Middle frontal gyrus (tissue), 1 donor: ENCODE measurements at regions not wholly inside any gene's neighbourhood (a gene's known extent, or its start where the extent isn't known, plus 50 kb on each side); places are given as distances from the start of the nearest gene placed in this dataset.
"Not testable (repeated sequence)": the region's sequence is repeated elsewhere in the genome, so short reads cannot be mapped to it uniquely, and the experiment has no call there.

Experiments used
- DNase-seq: peaks from one replicate; pipeline ENCODE4 v3.0.0-alpha.2; 2015; ENCODE audit warnings: low spot score; ENCODE audit errors: extremely low spot score

- no peak for DNase-seq
These were observed 278.9 kb upstream of the XYLT1 start for GRCh38 chr16:17749706-17750105.

GRCh38 chr16:17748044-17748719, 277.4 kb upstream of the XYLT1 start:
- DNase-seq, result no peak

- no peak for DNase-seq
These were observed 276.5 kb upstream of the XYLT1 start for GRCh38 chr16:17747081-17747756.

GRCh38 chr16:17744921-17745572, 274.3 kb upstream of the XYLT1 start:
- no peak for DNase-seq

GRCh38 chr16:17743578-17743977, 272.8 kb upstream of the XYLT1 start:
- no peak for DNase-seq

GRCh38 chr16:17743158-17743557, 272.4 kb upstream of the XYLT1 start:
- DNase-seq, result no peak

GRCh38 chr16:17735099-17735498, 264.3 kb upstream of the XYLT1 start:
- not testable (repeated sequence) for DNase-seq

GRCh38 chr16:17729820-17730219, 259.1 kb upstream of the XYLT1 start:
- no peak for DNase-seq

- no peak for DNase-seq
These were observed 257.4 kb upstream of the XYLT1 start for GRCh38 chr16:17728196-17728595.

- no peak for DNase-seq
These were observed 253.6 kb upstream of the XYLT1 start for GRCh38 chr16:17724242-17724898.

- no peak for DNase-seq
These were observed 252.9 kb upstream of the XYLT1 start for GRCh38 chr16:17723531-17724134.

- DNase-seq, result no peak
These were observed 247.7 kb upstream of the XYLT1 start for GRCh38 chr16:17718495-17718894.

- no peak for DNase-seq
These were observed 235.1 kb upstream of the XYLT1 start for GRCh38 chr16:17705847-17706246.

GRCh38 chr16:17696616-17697015, 225.9 kb upstream of the XYLT1 start:
- DNase-seq, result no peak

GRCh38 chr16:17692484-17692883, 221.7 kb upstream of the XYLT1 start:
- DNase-seq, result no peak

- DNase-seq, result no peak
These were observed 221.1 kb upstream of the XYLT1 start for GRCh38 chr16:17691899-17692176.

- DNase-seq, result no peak
These were observed 220.5 kb upstream of the XYLT1 start for GRCh38 chr16:17691106-17691898.

GRCh38 chr16:17685447-17685846, 214.7 kb upstream of the XYLT1 start:
- DNase-seq, result no peak

- no peak for DNase-seq
These were observed 212.5 kb upstream of the XYLT1 start for GRCh38 chr16:17683281-17683680.

- no peak for DNase-seq
These were observed 205.4 kb upstream of the XYLT1 start for GRCh38 chr16:17676171-17676570.

GRCh38 chr16:17668386-17668785, 197.6 kb upstream of the XYLT1 start:
- DNase-seq, result no peak
